GM23248 (cell line): ENCODE measurements at regions not wholly inside any gene's neighbourhood (a gene's known extent, or its start where the extent isn't known, plus 50 kb on each side); places are given as distances from the start of the nearest gene placed in this dataset.

Experiments
- EZH2 ChIP-seq: fragments of 200-600 bp; sonication (generic); IDR thresholded peaks from 2 replicates; pipeline ENCODE4 v1.6.1; 2018; ENCODE audit warnings: antibody characterized with exemption, mild to moderate bottlenecking; ENCODE audit not compliant: insufficient read depth, poor library complexity, severe bottlenecking
- EZH2phosphoT487 ChIP-seq: fragments of 200-600 bp; sonication (generic); IDR thresholded peaks from 2 replicates; pipeline ENCODE4 v1.6.1; 2018; ENCODE audit warnings: antibody characterized with exemption, moderate library complexity, mild to moderate bottlenecking, low read depth; ENCODE audit not compliant: insufficient read depth

- TF ChIP-seq EZH2 (no peak), EZH2phosphoT487 (no peak)
Observed at GRCh38 chr18:28647961-28648360, 471.0 kb upstream of the CDH2 start.
